Fibroblast of lung (primary cell): ENCODE measurements at regions not wholly inside any gene's neighbourhood (a gene's known extent, or its start where the extent isn't known, plus 50 kb on each side); places are given as distances from the start of the nearest gene placed in this dataset.
A peak's percentile ranks its signal among the peaks of the same experiment; 100 is the strongest.

Source experiments
- DNase-seq, 2 donors: peaks; one replicate each; pipeline versions ENCODE4 v3.0.0 to v3.0.0-alpha.2; 2010; ENCODE audit warnings: low read depth in 2 of 2
- H2AFZ ChIP-seq: 2 replicates; pipeline ENCODE4 v1.5.1; 2012; ENCODE audit warnings: low read length, control low read depth, inconsistent platforms
- H3K27ac ChIP-seq: 2 replicates; pipeline ENCODE4 v1.5.1; 2011; ENCODE audit warnings: low read length, control low read depth; ENCODE audit not compliant: insufficient read depth
- H3K27me3 ChIP-seq: 2 replicates; pipeline ENCODE4 v1.5.1; 2011; ENCODE audit warnings: mild to moderate bottlenecking, low read length; ENCODE audit not compliant: control insufficient read depth, insufficient read depth
- H3K36me3 ChIP-seq: 2 replicates; pipeline ENCODE4 v1.5.1; 2011; ENCODE audit warnings: low read length; ENCODE audit not compliant: control insufficient read depth, insufficient read depth
- H3K4me1 ChIP-seq: 2 replicates; pipeline ENCODE4 v1.5.1; 2011; ENCODE audit warnings: low read length; ENCODE audit not compliant: control insufficient read depth, insufficient read depth; ENCODE audit errors: extremely low read depth
- H3K4me2 ChIP-seq: 2 replicates; pipeline ENCODE4 v1.5.1; 2011; ENCODE audit warnings: low read length, control low read depth; ENCODE audit not compliant: insufficient read depth; ENCODE audit errors: extremely low read depth
- H3K4me3 ChIP-seq, 4 experiments: fragments of 200-600 bp in 1 of 4; sonication (generic) in 1 of 4; replicated peaks in 1 of 4; 2 replicates each; pipeline ENCODE4 v1.5.1; 2011 to 2016; ENCODE audit warnings: low read length in 4 of 4, low read depth in 3 of 4, mild to moderate bottlenecking in 3 of 4, control low read depth in 2 of 4, inconsistent platforms in 1 of 4, mixed read lengths in 1 of 4; ENCODE audit not compliant: insufficient read depth in 1 of 4; ENCODE audit errors: control extremely low read depth in 1 of 4
- H3K79me2 ChIP-seq: 2 replicates; pipeline ENCODE4 v1.5.1; 2012; ENCODE audit warnings: mild to moderate bottlenecking, low read length, inconsistent platforms; ENCODE audit not compliant: control insufficient read depth, insufficient read depth
- H3K9ac ChIP-seq: 2 replicates; pipeline ENCODE4 v1.5.1; 2011; ENCODE audit warnings: mild to moderate bottlenecking, low read length, control low read depth; ENCODE audit not compliant: insufficient read depth
- H3K9me3 ChIP-seq: 2 replicates; pipeline ENCODE4 v1.5.1; 2012; ENCODE audit warnings: low read depth, low read length; ENCODE audit not compliant: control insufficient read depth, insufficient read depth
- H4K20me1 ChIP-seq: 2 replicates; pipeline ENCODE4 v1.5.1; 2011; ENCODE audit warnings: low read length; ENCODE audit not compliant: control insufficient read depth, insufficient read depth; ENCODE audit errors: extremely low read depth
- CTCF ChIP-seq, 2 donors: IDR thresholded peaks in 1 of 2; conservative IDR thresholded peaks in 1 of 2; 1 replicate in 1 of 2; 2 replicates in 1 of 2; pipeline ENCODE4 v1.5.1; 2011 to 2012; ENCODE audit warnings: low read length in 2 of 2, control low read depth in 1 of 2, inconsistent platforms in 1 of 2, low read depth in 1 of 2, mild to moderate bottlenecking in 1 of 2
- EZH2 ChIP-seq: IDR thresholded peaks from 2 replicates; pipeline ENCODE4 v1.5.1; 2012; ENCODE audit warnings: low read length, control low read depth, mild to moderate bottlenecking; ENCODE audit errors: missing control alignments

GRCh38 chr1:189596197-189596596 lies 881.5 kb downstream of the BRINP3 start:
- H4K20me1 ChIP-seq = no peaks in the 10 kb centered on the region
- H3K9me3 ChIP-seq = no peaks in the 10 kb centered on the region
- H3K79me2 ChIP-seq = no peaks in the 10 kb centered on the region
- DNase-seq = peak; percentile 2 to 29
- no peak overlapping the region for H3K9ac ChIP-seq
- H3K27ac ChIP-seq = no peak overlapping the region
- H2AFZ ChIP-seq = no peak overlapping the region
- no peaks in the 10 kb centered on the region for H3K27me3 ChIP-seq
- no peaks in the 10 kb centered on the region for H3K36me3 ChIP-seq
- TF ChIP-seq CTCF (conservative IDR thresholded peaks at IDR 0.05 in 1 of 2, IDR thresholded peaks at IDR 0.05 in 1 of 2; ENCODE audit: low read depth in 1 of 2, low read length in 2 of 2) = no peak
- no peak for TF ChIP-seq EZH2
- H3K4me1 ChIP-seq = no peaks in the 10 kb centered on the region
- H3K4me2 ChIP-seq = no peak overlapping the region
- H3K4me3 ChIP-seq = no peak overlapping the region

- no peak for TF ChIP-seq EZH2
- TF ChIP-seq CTCF (conservative IDR thresholded peaks at IDR 0.05 in 1 of 2, IDR thresholded peaks at IDR 0.05 in 1 of 2; ENCODE audit: low read depth in 1 of 2, low read length in 2 of 2) = no peak
- no peaks in the 10 kb centered on the region for H3K9me3 ChIP-seq
- no peak overlapping the region for H3K27ac ChIP-seq
- no peaks in the 10 kb centered on the region for H3K36me3 ChIP-seq
- no peak overlapping the region for H2AFZ ChIP-seq
- no peaks in the 10 kb centered on the region for H4K20me1 ChIP-seq
- no peak overlapping the region for H3K9ac ChIP-seq
- H3K4me2 ChIP-seq = no peak overlapping the region
- H3K27me3 ChIP-seq = no peaks in the 10 kb centered on the region
- H3K79me2 ChIP-seq = no peaks in the 10 kb centered on the region
- H3K4me3 ChIP-seq = no peak overlapping the region
- H3K4me1 ChIP-seq = no peaks in the 10 kb centered on the region
- DNase-seq = no peak
Observed at GRCh38 chr1:189597083-189597482, 880.6 kb downstream of the BRINP3 start.

- Histone ChIP-seq H2AFZ (no peak overlapping the region), H3K4me3 (no peak overlapping the region), H3K4me1 (no peaks in the 10 kb centered on the region), H4K20me1 (no peaks in the 10 kb centered on the region), H3K9ac (no peak overlapping the region), H3K4me2 (no peak overlapping the region), H3K36me3 (no peaks in the 10 kb centered on the region), H3K27me3 (no peaks in the 10 kb centered on the region), H3K27ac (no peak overlapping the region), H3K9me3 (no peaks in the 10 kb centered on the region), H3K79me2 (no peaks in the 10 kb centered on the region)
- TF ChIP-seq EZH2 (no peak), CTCF (conservative IDR thresholded peaks at IDR 0.05 in 1 of 2, IDR thresholded peaks at IDR 0.05 in 1 of 2; ENCODE audit: low read depth in 1 of 2, low read length in 2 of 2) (no peak)
- no peak for DNase-seq
Observed at GRCh38 chr1:189605226-189605625, 872.4 kb downstream of the BRINP3 start.
